Endothelial cell of umbilical vein (primary cell): ENCODE measurements at regions not wholly inside any gene's neighbourhood (a gene's known extent, or its start where the extent isn't known, plus 50 kb on each side); places are given as distances from the start of the nearest gene placed in this dataset.

Source experiments
- BruUV-seq: library from RNA; stranded (reverse); fragments of 400-500 nt; replicated peaks from 2 replicates; lab custom pipeline; 2021; lab: Mats Ljungman, UMichigan
- CTCF ChIA-PET: fragments of 300-600, 350-600 bp; sonication (Branson Sonifier 250); formaldehyde crosslinking; loops from one replicate; lab custom pipeline; 2021; ENCODE audit warnings: antibody characterized with exemption, inconsistent platforms; lab: Charles Lee
- POLR2A ChIA-PET: fragments of 300-600, 350-600 bp; sonication (Branson Sonifier 250); formaldehyde crosslinking; loops from one replicate; lab custom pipeline; 2021; ENCODE audit warnings: antibody characterized with exemption, inconsistent platforms; lab: Charles Lee
- DNase-seq: peaks from one replicate; pipeline ENCODE4 v3.0.0-alpha.2; 2011; ENCODE audit warnings: low read depth, low spot score
- FAIRE-seq: peaks from 2 replicates; lab custom pipeline; 2011; peaks lifted over from hg19 to GRCh38; lab: Jason Lieb, UNC
- H2AFZ ChIP-seq: 2 replicates; pipeline ENCODE4 v1.6.0; 2012; ENCODE audit warnings: low read depth, low read length, control low read depth, inconsistent platforms
- H3K27ac ChIP-seq: 2 replicates; pipeline ENCODE4 v1.5.1; 2011; ENCODE audit warnings: low read depth, mild to moderate bottlenecking, control low read depth, low read length, moderate library complexity; ENCODE audit not compliant: insufficient read depth
- H3K27me3 ChIP-seq, 2 experiments: 2 replicates each; pipeline versions ENCODE4 v1.6.0 to v1.6.1; 2011; ENCODE audit warnings: low read length in 2 of 2, mixed read lengths in 1 of 2; ENCODE audit not compliant: control insufficient read depth in 2 of 2, insufficient read depth in 2 of 2
- H3K36me3 ChIP-seq, 2 experiments: 2 replicates in 1 of 2; 3 replicates in 1 of 2; pipeline ENCODE4 v1.5.1; 2011; ENCODE audit warnings: low read length in 2 of 2, mild to moderate bottlenecking in 1 of 2, moderate library complexity in 1 of 2; ENCODE audit not compliant: control insufficient read depth in 2 of 2, insufficient read depth in 2 of 2; ENCODE audit errors: extremely low read depth in 1 of 2
- H3K4me1 ChIP-seq: 3 replicates; pipeline ENCODE4 v1.5.1; 2011; ENCODE audit warnings: mild to moderate bottlenecking, low read length; ENCODE audit not compliant: control insufficient read depth, insufficient read depth; ENCODE audit errors: extremely low read depth
- H3K4me2 ChIP-seq: 2 replicates; pipeline ENCODE4 v1.6.1; 2011; ENCODE audit warnings: low read length, control low read depth, mixed read lengths; ENCODE audit not compliant: insufficient read depth
- H3K4me3 ChIP-seq, 3 experiments: fragments of 200-600 bp in 1 of 3; sonication (generic), shearing (Covaris generic) in 1 of 3; replicated peaks in 1 of 3; 2 replicates each; pipeline ENCODE4 v1.5.1; 2011 to 2016; ENCODE audit warnings: control low read depth in 3 of 3, low read length in 3 of 3, mild to moderate bottlenecking in 2 of 3, inconsistent platforms in 1 of 3, low read depth in 1 of 3, moderate library complexity in 1 of 3; ENCODE audit not compliant: insufficient read depth in 1 of 3
- H3K79me2 ChIP-seq: 2 replicates; pipeline ENCODE4 v1.6.0; 2012; ENCODE audit warnings: low read length, inconsistent platforms; ENCODE audit not compliant: control insufficient read depth, insufficient read depth
- H3K9ac ChIP-seq: replicated peaks from 2 replicates; pipeline ENCODE3; 2011; ENCODE audit warnings: low read length, control low read depth; ENCODE audit not compliant: insufficient read depth; ENCODE audit errors: extremely low read depth
- H3K9me1 ChIP-seq: replicated peaks from 3 replicates; pipeline ENCODE4 v1.6.0; 2011; ENCODE audit warnings: mild to moderate bottlenecking, low read length; ENCODE audit not compliant: control insufficient read depth, insufficient read depth; ENCODE audit errors: extremely low read depth
- H3K9me3 ChIP-seq: replicated peaks from 2 replicates; pipeline ENCODE4 v1.5.1; 2012; ENCODE audit warnings: low read length, inconsistent platforms; ENCODE audit not compliant: control insufficient read depth, insufficient read depth
- H4K20me1 ChIP-seq: replicated peaks from 2 replicates; pipeline ENCODE3; 2011; ENCODE audit warnings: mild to moderate bottlenecking, low read length; ENCODE audit not compliant: control insufficient read depth, insufficient read depth; ENCODE audit errors: extremely low read depth
- CTCF ChIP-seq, 2 donors: IDR thresholded peaks; 1 replicate in 1 of 2; 2 replicates in 1 of 2; pipeline ENCODE4 v1.5.1; 2011; ENCODE audit warnings: low read length in 2 of 2, mild to moderate bottlenecking in 2 of 2, moderate library complexity in 2 of 2, control low read depth in 1 of 2, inconsistent platforms in 1 of 2, low read depth in 1 of 2; ENCODE audit not compliant: insufficient read depth in 1 of 2; ENCODE audit errors: extremely low read depth in 1 of 2
- EZH2 ChIP-seq: IDR thresholded peaks from 2 replicates; pipeline ENCODE4 v1.6.1; 2012; ENCODE audit warnings: borderline replicate concordance, low read depth, mild to moderate bottlenecking, moderate library complexity, low read length, inconsistent platforms; ENCODE audit not compliant: severe bottlenecking
- FOS ChIP-seq: IDR thresholded peaks from 2 replicates; pipeline ENCODE4 v1.6.1; 2011; ENCODE audit warnings: mild to moderate bottlenecking, low read length, moderate library complexity, borderline replicate concordance; ENCODE audit not compliant: insufficient read depth
- GATA2 ChIP-seq: IDR thresholded peaks from 2 replicates; pipeline ENCODE4 v1.7.0; 2011; ENCODE audit warnings: low read depth, mild to moderate bottlenecking, moderate library complexity, mixed read lengths, low read length; ENCODE audit not compliant: insufficient read length, insufficient read depth
- JUN ChIP-seq: IDR thresholded peaks from 2 replicates; pipeline ENCODE4 v1.6.1; 2011; ENCODE audit warnings: borderline replicate concordance, low read depth; ENCODE audit not compliant: insufficient read length, insufficient read depth
- MAX ChIP-seq: IDR thresholded peaks from 2 replicates; pipeline ENCODE4 v1.6.1; 2011; ENCODE audit not compliant: insufficient read depth, insufficient read length
- MYC ChIP-seq: IDR thresholded peaks from one replicate; pipeline ENCODE4 v1.6.1; 2011; ENCODE audit warnings: mild to moderate bottlenecking, low read depth, low read length
- POLR2A ChIP-seq: IDR thresholded peaks from 2 replicates; pipeline ENCODE4 v1.6.1; 2012; ENCODE audit warnings: low read depth, mild to moderate bottlenecking, control low read depth, low read length
- POLR2AphosphoS5 ChIP-seq: IDR thresholded peaks from 2 replicates; pipeline ENCODE4 v1.6.1; 2012; ENCODE audit warnings: low read depth, mild to moderate bottlenecking, control low read depth, low read length, moderate library complexity; ENCODE audit not compliant: insufficient read depth
- dilution Hi-C: fragments of 300-500 bp; cut with MboI; formaldehyde crosslinking; loops from one replicate; pipeline ENCODE4 v1.15.0; 2019; ENCODE audit warnings: low sequenced_read_pairs; ENCODE audit not compliant: extremely low pct_ligation_motif_present
- intact Hi-C: fragments of 100-400 bp; cut with micrococcal nuclease; formaldehyde crosslinking; loops from one replicate; pipeline ENCODE4 v1.10.0; 2022

- dilution Hi-C loops, result no loop called here
- CTCF ChIA-PET, result no interaction called here
- peak; percentile 48 for FAIRE-seq
Measured at GRCh38 chr9:14993901-14994554, 83.8 kb upstream of the FREM1 start.

More at GRCh38 chr9:14993901-14994554, 83.8 kb upstream of the FREM1 start:
- Histone ChIP-seq H4K20me1 (no peaks in the 10 kb centered on the region), H3K27me3 (no peaks in the 10 kb centered on the region), H3K79me2 (no peaks in the 10 kb centered on the region), H3K9me1 (no peaks in the 10 kb centered on the region), H3K9ac (peak overlapping the region; percentile 85), H3K4me3 (peak overlapping the region; percentile 33 to 69 (median 45)), H3K36me3 (no peaks in the 10 kb centered on the region), H3K27ac (peak overlapping the region; percentile 88), H3K4me1 (peaks cover 15% of the 10 kb centered on the region), H3K9me3 (no peaks in the 10 kb centered on the region), H2AFZ (peak overlapping the region; percentile 91), H3K4me2 (peak overlapping the region; percentile 77)
- BruUV-seq, result no TSS peak
- no peak for TF ChIP-seq CTCF (IDR thresholded peaks at IDR 0.05; ENCODE audit: extremely low read depth in 1 of 2, insufficient read depth in 1 of 2, low read depth in 1 of 2, low read length in 2 of 2)
- TF ChIP-seq EZH2, result no peak
- TF ChIP-seq MAX, result no peak
- TF ChIP-seq POLR2A, result no peak
- peak; percentile 28 for TF ChIP-seq JUN
- peak; percentile 33 for TF ChIP-seq POLR2AphosphoS5
- no peak for TF ChIP-seq MYC
- peak; percentile 6 for TF ChIP-seq GATA2
- TF ChIP-seq FOS, result no peak
- intact Hi-C loops, result loop anchor here (1.0 to 10.0 kb wide), 4 partner anchors 78 to 428 kb away; partner anchors contain the start of gene SNAPC3
- POLR2A ChIA-PET, result no interaction called here
- DNase-seq, result peak; percentile 54
